ENCODE measurements at regions not wholly inside any gene's neighbourhood (a gene's known extent, or its start where the extent isn't known, plus 50 kb on each side); places are given as distances from the start of the nearest gene placed in this dataset.
"Not testable (repeated sequence)": the region's sequence is repeated elsewhere in the genome, so short reads cannot be mapped to it uniquely, and the experiment has no call there.

DNA sequence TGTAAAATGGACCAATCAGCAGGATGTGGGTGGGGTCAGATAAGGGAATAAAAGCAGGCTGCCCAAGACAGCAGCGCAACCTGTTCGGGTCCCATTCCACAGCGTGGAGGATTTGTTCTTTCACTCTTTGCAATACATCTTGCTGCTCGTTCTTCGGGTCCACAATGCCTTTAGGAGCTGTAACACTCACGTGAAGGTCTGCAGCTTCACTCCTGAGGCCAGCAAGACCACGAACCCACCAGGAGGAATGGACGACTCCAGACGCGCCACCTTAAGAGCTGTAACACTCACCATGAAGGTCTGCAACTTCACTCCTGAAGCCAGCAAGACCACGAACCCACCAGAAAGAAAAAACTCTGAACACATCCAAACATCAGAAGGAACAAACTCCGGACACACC, 71.5 kb upstream of the PPP2R5C start:
- H3K4me3 Mint-ChIP-seq (ENCODE audit: low read depth); H3K27me3 Mint-ChIP-seq (ENCODE audit: low read depth); H3K27ac Mint-ChIP-seq; DNase-seq (ENCODE audit: low spot score); H3K36me3 Mint-ChIP-seq (ENCODE audit: low read depth); H3K9me3 Mint-ChIP-seq; intact Hi-C loops (cut with micrococcal nuclease); H3K4me1 Mint-ChIP-seq (ENCODE audit: low read depth): not testable (repeated sequence)

GRCh38 chr14:101695659-101696058, 65.8 kb upstream of the PPP2R5C start:
- Mint-ChIP-seq H3K9me3 (peaks cover 17% of the 10 kb centered on the region), H3K36me3 (ENCODE audit: low read depth) (no peaks in the 10 kb centered on the region), H3K4me3 (ENCODE audit: low read depth) (no peak overlapping the region), H3K27ac (no peak overlapping the region), H3K27me3 (ENCODE audit: low read depth) (peaks cover 47% of the 10 kb centered on the region), H3K4me1 (ENCODE audit: low read depth) (no peaks in the 10 kb centered on the region)
- DNase-seq (ENCODE audit: low spot score) = no peak
- intact Hi-C loops (cut with micrococcal nuclease) = no loop called here

DNA sequence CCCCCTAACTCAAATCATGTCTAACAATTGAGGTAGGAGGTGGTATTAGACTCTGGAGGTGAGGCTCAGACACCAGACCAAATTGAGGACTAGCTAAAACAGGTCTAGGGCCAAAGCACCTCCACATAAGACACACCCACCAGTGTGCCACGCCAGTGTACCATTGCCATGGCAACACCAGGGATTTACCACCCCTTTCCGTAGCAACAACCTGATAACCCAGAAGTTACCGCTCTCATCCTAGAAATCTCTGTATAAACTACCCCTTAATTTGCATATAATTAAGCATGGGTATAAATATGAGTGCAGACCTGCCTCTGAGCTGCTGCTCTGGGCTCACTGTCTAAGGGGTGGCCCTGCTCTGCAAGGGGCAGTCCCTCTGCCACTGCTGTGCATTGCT, 57.4 kb upstream of the PPP2R5C start:
- intact Hi-C loops (cut with micrococcal nuclease) = no loop called here
- peaks cover 38% of the 10 kb centered on the region for H3K27me3 Mint-ChIP-seq (ENCODE audit: low read depth)
- no peaks in the 10 kb centered on the region for H3K9me3 Mint-ChIP-seq
- peaks cover 22% of the 10 kb centered on the region for H3K4me1 Mint-ChIP-seq (ENCODE audit: low read depth)
- H3K27ac Mint-ChIP-seq = no peak overlapping the region
- H3K36me3 Mint-ChIP-seq (ENCODE audit: low read depth) = no peaks in the 10 kb centered on the region
- DNase-seq (ENCODE audit: low spot score) = no peak
- H3K4me3 Mint-ChIP-seq (ENCODE audit: low read depth) = no peak overlapping the region

- H3K4me3 Mint-ChIP-seq (ENCODE audit: low read depth) = no peak overlapping the region
- H3K27ac Mint-ChIP-seq = no peak overlapping the region
- H3K9me3 Mint-ChIP-seq = no peaks in the 10 kb centered on the region
- DNase-seq (ENCODE audit: low spot score) = peak; percentile 53
- peaks cover 26% of the 10 kb centered on the region for H3K27me3 Mint-ChIP-seq (ENCODE audit: low read depth)
- intact Hi-C loops (cut with micrococcal nuclease) = loop anchor here (2.0 to 5.0 kb wide), 4 partner anchors 116 to 391 kb away; no protein-coding TSS in a partner anchor
- H3K4me1 Mint-ChIP-seq (ENCODE audit: low read depth) = peaks cover 22% of the 10 kb centered on the region
- no peaks in the 10 kb centered on the region for H3K36me3 Mint-ChIP-seq (ENCODE audit: low read depth)
Measured at GRCh38 chr14:101705733-101706508, 55.6 kb upstream of the PPP2R5C start.

DNA sequence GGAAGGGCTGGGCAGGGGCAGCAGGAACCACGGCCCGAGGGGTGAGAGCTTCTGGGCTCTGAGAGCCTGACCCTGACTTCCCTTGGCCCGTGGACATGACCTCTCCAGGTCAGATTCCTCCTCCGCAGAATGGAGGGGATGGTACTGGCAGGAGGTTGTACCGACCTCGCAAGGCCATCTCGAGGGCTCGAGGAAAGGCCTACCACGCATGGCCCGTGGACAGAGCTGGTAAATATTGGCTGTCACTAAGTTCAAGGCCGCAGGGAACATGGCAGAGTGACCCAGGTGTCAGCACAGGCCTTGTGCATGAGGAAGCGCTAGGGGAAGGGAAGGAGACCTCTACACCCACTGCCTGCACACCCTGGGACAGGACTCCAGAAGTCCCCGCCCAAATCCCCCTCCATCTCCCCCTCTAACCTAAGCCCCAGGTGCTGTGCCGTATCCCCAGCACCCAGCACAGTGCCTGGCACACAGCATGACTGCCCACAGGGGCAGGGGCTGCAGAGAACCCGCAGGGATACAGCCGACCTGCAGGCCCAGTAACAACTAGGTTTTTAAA, 54.9 kb upstream of the PPP2R5C start:
- no peak for DNase-seq (ENCODE audit: low spot score)
- peaks cover 22% of the 10 kb centered on the region for H3K4me1 Mint-ChIP-seq (ENCODE audit: low read depth)
- H3K27ac Mint-ChIP-seq = no peak overlapping the region
- no peaks in the 10 kb centered on the region for H3K36me3 Mint-ChIP-seq (ENCODE audit: low read depth)
- no peaks in the 10 kb centered on the region for H3K9me3 Mint-ChIP-seq
- H3K4me3 Mint-ChIP-seq (ENCODE audit: low read depth) = no peak overlapping the region
- intact Hi-C loops (cut with micrococcal nuclease) = loop anchor here (1.0 to 5.0 kb wide), 7 partner anchors 16 to 391 kb away; no protein-coding TSS in a partner anchor
- H3K27me3 Mint-ChIP-seq (ENCODE audit: low read depth) = peaks cover 23% of the 10 kb centered on the region

GRCh38 chr14:101707068-101707842, 54.3 kb upstream of the PPP2R5C start:
- no peaks in the 10 kb centered on the region for H3K36me3 Mint-ChIP-seq (ENCODE audit: low read depth)
- H3K27me3 Mint-ChIP-seq (ENCODE audit: low read depth) = peaks cover 21% of the 10 kb centered on the region
- peaks cover 22% of the 10 kb centered on the region for H3K4me1 Mint-ChIP-seq (ENCODE audit: low read depth)
- H3K4me3 Mint-ChIP-seq (ENCODE audit: low read depth) = no peak overlapping the region
- intact Hi-C loops (cut with micrococcal nuclease) = loop anchor here (1.0 to 5.0 kb wide), 7 partner anchors 15 to 390 kb away; no protein-coding TSS in a partner anchor
- no peaks in the 10 kb centered on the region for H3K9me3 Mint-ChIP-seq
- DNase-seq (ENCODE audit: low spot score) = peak; percentile 55
- H3K27ac Mint-ChIP-seq = peak overlapping the region; percentile 18

- Mint-ChIP-seq H3K27me3 (ENCODE audit: low read depth) (peaks cover 13% of the 10 kb centered on the region), H3K4me1 (ENCODE audit: low read depth) (peaks cover 22% of the 10 kb centered on the region), H3K36me3 (ENCODE audit: low read depth) (no peaks in the 10 kb centered on the region), H3K9me3 (no peaks in the 10 kb centered on the region), H3K27ac (no peak overlapping the region), H3K4me3 (ENCODE audit: low read depth) (no peak overlapping the region)
- intact Hi-C loops (cut with micrococcal nuclease) = loop anchor here (1.0 to 5.0 kb wide), 7 partner anchors 14 to 389 kb away; no protein-coding TSS in a partner anchor
- DNase-seq (ENCODE audit: low spot score) = no peak
Measured at GRCh38 chr14:101707863-101708620, 53.5 kb upstream of the PPP2R5C start.

DNA sequence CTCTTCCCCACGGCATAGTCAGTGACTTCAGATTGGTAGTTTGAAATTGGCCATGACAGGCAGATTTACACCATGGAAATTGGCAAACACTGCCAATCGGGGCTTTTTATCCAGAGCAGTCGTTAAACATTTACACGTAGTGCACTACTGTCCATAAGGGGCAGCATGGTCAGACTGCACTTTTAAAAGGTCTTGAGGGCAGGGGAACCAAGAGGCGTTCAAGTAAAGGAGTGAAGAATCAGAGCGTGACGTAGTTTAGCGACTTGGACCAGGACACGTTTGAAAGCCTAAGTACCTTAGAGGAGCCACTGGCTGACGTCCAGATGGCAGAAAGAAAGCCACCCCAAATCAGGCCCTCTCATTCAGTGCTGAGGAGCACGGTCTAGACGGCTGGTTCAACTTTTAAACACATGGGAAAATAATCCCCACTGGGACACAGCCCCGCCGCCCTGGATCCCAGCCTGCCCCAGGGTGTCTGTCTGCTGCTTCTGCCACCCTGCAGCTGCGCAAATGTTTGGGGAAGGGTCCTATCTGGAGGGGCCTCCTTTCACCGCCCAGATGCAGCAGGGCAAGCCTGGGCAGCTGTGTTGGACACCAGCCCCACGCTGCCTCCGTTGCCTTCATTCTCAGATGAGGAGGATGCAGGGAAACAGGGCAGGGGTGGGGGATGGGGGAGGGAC, 52.5 kb upstream of the PPP2R5C start:
- Mint-ChIP-seq H3K9me3 (peaks cover 5% of the 10 kb centered on the region), H3K4me1 (ENCODE audit: low read depth) (peaks cover 22% of the 10 kb centered on the region), H3K36me3 (ENCODE audit: low read depth) (no peaks in the 10 kb centered on the region), H3K27ac (no peak overlapping the region), H3K27me3 (ENCODE audit: low read depth) (peaks cover 8% of the 10 kb centered on the region), H3K4me3 (ENCODE audit: low read depth) (no peak overlapping the region)
- intact Hi-C loops (cut with micrococcal nuclease) = loop anchor here (5.0 kb wide), 3 partner anchors 113 to 388 kb away; no protein-coding TSS in a partner anchor
- DNase-seq (ENCODE audit: low spot score) = no peak

DNA sequence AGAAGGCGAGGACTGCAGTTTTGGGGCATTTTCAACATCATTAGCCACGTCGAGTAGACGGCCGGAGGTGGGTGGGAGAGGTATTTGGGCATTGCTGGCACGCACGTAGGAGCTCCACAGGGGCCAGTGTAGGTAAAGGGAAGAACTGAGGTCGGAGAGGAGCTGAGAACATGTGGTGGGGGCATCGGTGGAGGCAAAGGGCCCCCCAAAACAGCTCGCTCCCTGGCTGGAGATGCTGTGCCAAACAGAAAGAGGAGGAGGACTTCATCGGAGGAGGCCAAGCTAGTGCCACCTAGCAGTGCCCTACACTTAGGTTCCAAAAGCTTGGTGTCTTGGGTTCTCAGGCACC, 52.0 kb upstream of the PPP2R5C start:
- Mint-ChIP-seq H3K36me3 (ENCODE audit: low read depth) (no peaks in the 10 kb centered on the region), H3K27ac (no peak overlapping the region), H3K9me3 (peaks cover 7% of the 10 kb centered on the region), H3K4me1 (ENCODE audit: low read depth) (peaks cover 22% of the 10 kb centered on the region), H3K27me3 (ENCODE audit: low read depth) (peaks cover 5% of the 10 kb centered on the region), H3K4me3 (ENCODE audit: low read depth) (no peak overlapping the region)
- no peak for DNase-seq (ENCODE audit: low spot score)
- intact Hi-C loops (cut with micrococcal nuclease) = loop anchor here (5.0 kb wide), 3 partner anchors 113 to 388 kb away; no protein-coding TSS in a partner anchor

GRCh38 chr14:101709962-101710931, 51.3 kb upstream of the PPP2R5C start:
- peaks cover 9% of the 10 kb centered on the region for H3K9me3 Mint-ChIP-seq
- DNase-seq (ENCODE audit: low spot score) = no peak
- no peaks in the 10 kb centered on the region for H3K36me3 Mint-ChIP-seq (ENCODE audit: low read depth)
- no peak overlapping the region for H3K4me3 Mint-ChIP-seq (ENCODE audit: low read depth)
- peaks cover 21% of the 10 kb centered on the region for H3K4me1 Mint-ChIP-seq (ENCODE audit: low read depth)
- intact Hi-C loops (cut with micrococcal nuclease) = loop anchor here (5.0 kb wide), 3 partner anchors 112 to 387 kb away; no protein-coding TSS in a partner anchor
- no peak overlapping the region for H3K27ac Mint-ChIP-seq
- H3K27me3 Mint-ChIP-seq (ENCODE audit: low read depth) = peaks cover 2% of the 10 kb centered on the region

Data from activated T-helper 2 cell treated with anti-CD3 and anti-CD28 coated beads, Interferon-gamma antibody, Interleukin-2, Interleukin-4, amounts not matched to agents 10 μg/mL and 5 μg/mL and 100 μg/mL, durations not matched to agents 14 hours and 24 hours and 36 hours (primary cell).